ENCODE measurements at regions not wholly inside any gene's neighbourhood (a gene's known extent, or its start where the extent isn't known, plus 50 kb on each side); places are given as distances from the start of the nearest gene placed in this dataset.
A peak's percentile ranks its signal among the peaks of the same experiment; 100 is the strongest.

DNA sequence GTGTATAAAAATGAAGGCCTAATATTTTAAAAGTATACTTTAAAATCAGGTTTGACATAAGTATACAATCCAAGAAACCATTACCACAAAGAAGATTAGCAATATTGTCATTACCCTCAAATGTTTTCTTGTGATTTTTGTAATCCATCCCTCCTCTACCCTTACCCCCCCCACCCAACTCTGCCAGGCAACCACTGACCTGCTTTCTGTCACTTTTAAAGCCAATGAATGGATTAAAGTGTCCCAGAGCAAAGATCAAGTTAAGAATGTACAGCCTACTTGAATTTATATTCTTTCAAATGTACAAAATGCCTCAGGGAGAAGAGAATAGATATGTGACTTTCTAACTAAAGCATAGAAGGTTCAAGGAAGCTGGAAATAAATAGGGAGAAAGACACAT, 1038.8 kb upstream of the GBE1 start:
- no peak for DNase-seq (ENCODE audit: low spot score)
- intact Hi-C loops (cut with DNase I), result no loop called here

DNA sequence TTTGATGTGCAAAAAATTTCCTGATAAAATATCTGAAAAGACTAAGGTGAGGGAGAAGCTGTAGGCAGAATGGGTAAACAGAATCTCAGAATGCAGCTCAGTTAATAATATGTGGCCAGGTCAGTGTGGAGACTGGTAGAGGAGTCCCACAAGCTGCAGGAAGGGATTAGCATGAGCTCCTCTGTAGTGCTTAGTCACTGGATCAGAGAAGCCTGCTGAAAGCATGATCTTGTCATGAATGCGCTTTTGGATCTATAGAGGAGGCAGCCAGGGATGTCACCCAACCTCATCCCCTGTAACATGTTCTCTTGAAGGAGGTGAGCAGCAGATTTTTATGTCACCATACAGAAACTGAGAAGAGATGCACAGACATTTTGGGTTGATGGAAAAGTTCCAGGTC, 1035.3 kb upstream of the GBE1 start:
- intact Hi-C loops (cut with DNase I), result no loop called here
- DNase-seq (ENCODE audit: low spot score), result no peak

DNA sequence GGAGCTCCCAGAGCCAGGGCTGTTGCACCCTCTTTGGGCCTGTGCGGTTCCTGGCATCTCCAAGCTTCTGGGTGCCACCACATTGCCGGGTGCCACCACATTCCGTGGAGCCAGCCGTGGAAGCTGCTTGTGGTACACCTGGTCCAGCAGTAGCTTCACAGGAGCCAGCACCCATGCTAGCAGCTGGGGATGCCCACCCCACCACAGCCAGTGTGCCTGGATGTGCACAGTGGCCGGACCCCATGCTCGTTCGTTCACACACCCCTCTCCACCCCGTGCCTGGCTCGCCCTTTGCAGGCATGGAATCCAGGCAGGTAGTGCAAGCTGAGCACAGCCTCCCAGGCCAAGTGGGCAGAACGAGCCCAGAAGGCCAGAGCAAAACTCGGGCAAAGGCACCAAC, 1029.8 kb upstream of the GBE1 start:
- peak; percentile 76 for DNase-seq (ENCODE audit: low spot score)

DNA sequence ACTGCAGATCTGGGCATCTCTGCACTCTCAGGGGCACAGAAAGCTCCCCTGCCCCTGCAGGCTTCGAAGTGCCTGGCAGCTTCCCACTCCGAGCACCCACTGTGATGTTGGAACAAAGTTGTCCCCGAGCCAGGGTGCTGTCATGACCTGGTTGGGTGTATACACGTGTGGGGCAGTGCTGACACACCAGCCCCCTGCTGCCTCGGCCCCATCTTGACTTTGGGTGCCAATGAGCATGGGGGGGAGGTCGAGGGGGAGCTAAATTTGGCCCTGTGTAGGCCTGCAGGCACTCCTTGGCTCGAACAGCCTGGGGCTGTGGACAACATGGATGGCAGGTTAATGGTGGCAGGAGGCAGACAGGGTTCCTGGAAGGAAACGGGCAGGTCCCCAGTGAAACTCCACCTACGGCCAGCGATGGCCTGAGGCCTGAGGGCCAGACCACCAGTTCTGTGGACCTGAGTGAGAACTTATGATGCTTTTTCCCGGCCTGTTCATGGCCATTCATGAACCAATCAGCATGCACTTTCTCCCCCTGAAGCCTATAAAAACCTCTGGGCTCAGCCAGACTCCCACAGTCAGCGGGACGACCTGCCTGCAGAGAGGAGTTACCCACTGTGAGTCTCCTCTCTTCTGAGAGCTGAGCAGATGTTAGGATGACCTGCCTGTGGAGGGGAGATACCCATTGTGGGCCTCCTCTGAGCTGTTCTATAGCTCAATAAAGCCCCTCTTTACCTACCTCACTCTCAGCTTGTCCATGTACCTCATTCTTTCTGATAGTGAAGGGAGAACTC, 1029.1 kb upstream of the GBE1 start:
- DNase-seq (ENCODE audit: low spot score), result peak; percentile 64

More for the DNA sequence above, 1029.8 kb upstream of the GBE1 start:
- intact Hi-C loops (cut with DNase I), result no loop called here

DNA sequence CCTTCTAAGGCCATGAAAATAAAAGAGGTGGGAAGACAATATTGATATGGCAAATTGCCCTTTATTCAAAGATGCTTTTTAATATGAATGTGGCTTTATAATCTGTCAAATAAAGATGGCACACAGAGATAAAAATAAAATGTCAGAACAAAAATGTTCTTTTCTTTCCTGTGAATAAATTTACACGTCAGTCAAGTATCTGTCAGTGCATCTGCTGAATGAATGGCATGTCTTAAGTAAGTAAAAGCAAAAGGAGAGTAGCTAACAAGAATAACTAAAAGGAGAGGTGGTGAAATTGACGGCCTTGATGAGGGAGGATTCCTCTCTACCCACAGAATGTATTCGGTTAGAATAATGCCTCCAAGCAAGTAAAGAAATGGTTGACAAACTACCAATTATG, 1021.7 kb upstream of the GBE1 start:
- DNase-seq (ENCODE audit: low spot score), result no peak

More for the DNA sequence above, 1029.1 kb upstream of the GBE1 start:
- intact Hi-C loops (cut with DNase I), result no loop called here

DNA sequence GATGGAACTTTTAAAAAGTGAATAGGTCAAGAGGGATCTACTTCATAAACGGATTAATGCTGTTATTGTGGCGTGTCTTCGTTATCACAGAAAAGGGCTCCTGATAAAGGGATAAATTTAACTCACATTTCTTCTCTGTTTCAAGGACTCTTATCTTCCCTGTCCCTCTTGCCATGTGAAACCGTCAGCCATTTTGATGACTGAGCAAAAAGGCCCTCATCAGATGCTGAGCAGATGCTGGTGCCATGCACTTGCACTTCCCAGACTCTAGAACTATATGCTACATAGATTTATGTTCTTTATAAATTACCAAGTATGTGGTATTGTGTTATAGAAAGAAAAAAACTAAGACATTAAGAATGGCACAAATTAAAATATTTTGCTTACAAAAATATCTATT, 1011.8 kb upstream of the GBE1 start:
- intact Hi-C loops (cut with DNase I), result no loop called here
- DNase-seq (ENCODE audit: low spot score), result no peak

More for the DNA sequence above, 1021.7 kb upstream of the GBE1 start:
- intact Hi-C loops (cut with DNase I), result no loop called here

DNA sequence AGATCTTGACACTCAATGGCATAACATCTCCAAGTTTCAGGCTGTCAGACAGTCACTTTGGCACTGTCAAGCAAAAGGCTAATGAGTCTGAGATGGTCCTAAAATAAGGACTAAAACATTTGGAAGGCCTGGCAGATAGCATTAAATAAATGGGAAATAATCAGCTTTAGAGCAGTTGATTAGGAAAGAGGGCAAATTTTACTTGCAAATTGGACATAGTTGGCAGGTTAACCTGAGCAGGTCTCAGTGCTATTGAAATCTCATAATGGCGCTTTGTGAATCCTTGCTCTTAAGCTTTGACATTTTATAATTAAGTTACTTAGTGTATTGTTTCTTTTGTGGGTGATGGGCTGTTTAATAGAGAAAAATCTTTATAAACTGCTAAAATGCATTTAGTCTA, 1003.1 kb upstream of the GBE1 start:
- no peak for DNase-seq (ENCODE audit: low spot score)
- intact Hi-C loops (cut with DNase I), result no loop called here

DNA sequence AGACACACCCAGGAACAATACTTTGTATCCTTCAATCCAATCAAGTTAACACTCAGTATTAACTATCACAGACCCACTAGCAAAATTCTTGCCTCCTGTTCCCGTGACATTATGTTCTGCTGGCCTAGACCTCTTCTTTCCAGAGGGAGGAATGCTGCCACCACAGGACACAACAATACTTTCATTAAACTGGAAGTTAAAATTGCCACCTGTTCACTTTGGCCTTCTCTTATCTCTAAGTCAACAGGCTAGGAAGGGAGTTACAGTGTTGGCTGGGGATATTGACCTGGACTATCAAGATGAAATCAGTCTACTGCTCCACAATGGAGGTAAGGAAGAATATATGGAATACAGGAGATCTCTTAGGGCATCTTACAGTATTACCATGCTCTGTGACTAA, 1000.4 kb upstream of the GBE1 start:
- intact Hi-C loops (cut with DNase I), result no loop called here
- no peak for DNase-seq (ENCODE audit: low spot score)

DNA sequence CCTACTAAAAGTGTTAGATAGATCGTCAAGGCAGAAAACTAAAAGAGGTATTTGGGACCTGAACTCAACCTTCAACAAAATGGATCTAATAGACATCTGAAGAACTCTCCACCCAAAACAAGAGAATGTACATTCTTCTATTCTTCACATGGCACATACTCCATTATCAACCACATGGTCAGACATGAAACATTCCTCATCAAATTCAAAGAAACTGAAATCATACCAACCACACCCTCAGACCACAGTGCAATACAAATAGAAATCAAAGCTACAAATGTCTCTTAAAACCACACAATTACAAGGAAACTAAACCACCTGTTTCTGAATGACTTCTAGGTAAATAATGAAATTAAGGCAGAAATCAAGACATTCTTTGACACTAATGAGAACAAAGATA, 984.1 kb upstream of the GBE1 start:
- DNase-seq (ENCODE audit: low spot score), result no peak
- intact Hi-C loops (cut with DNase I), result no loop called here

DNA sequence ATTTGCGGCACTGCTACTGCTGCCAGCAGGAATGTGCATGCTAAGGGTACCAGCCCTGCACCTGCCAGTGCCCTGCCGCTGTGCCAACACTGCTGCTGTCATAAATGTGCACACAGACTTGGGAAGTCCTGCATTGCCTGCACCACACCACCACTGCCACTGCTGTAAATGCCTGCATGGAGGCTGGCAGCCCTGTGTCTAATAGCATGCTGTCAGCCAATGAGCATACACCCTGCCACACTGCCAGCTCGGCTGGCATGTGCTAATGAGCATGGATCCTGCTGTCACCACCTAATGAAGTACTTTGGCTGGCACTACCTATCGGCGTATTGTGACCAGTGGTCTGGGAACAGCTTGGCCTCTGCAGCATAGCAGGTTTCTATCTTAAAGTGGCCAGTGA, 981.8 kb upstream of the GBE1 start:
- intact Hi-C loops (cut with DNase I), result no loop called here
- no peak for DNase-seq (ENCODE audit: low spot score)

DNA sequence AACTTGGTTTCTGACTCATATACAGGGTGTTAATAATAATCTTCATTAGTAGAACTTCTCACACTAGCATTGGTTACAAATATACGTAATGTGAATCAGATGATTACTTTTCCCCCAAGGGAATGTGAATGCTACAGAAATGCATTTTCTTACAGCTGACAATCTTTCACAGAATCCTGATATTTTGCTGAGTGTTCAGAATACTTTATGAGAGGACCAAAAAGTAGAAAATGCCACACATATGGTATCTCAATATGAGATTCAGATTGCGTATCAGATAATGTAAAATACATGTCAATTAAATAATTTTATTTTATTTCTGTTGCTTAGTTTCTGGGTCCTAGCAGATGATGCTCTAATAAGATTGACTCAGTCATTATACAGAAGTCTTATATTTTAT, 979.9 kb upstream of the GBE1 start:
- no peak for DNase-seq (ENCODE audit: low spot score)
- intact Hi-C loops (cut with DNase I), result no loop called here

DNA sequence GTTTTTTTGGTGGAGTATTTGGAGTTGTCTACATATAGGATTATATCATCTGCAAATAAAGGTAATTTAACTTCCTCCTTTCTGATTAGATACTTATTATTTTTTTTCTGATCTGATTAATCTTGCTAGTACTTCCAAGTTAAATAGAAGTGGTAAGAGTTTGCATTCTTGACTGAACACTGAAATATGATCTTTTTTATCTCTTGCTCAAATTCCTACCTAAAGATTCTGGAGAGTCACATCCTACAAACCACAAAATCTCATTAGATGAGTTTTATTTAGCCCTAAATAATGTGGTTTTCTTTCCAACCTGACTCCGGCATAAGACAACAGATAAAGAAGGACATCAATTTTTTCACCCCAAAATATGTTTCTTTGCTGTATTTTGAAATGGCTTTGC, 977.9 kb upstream of the GBE1 start:
- no peak for DNase-seq (ENCODE audit: low spot score)
- intact Hi-C loops (cut with DNase I), result no loop called here

DNA sequence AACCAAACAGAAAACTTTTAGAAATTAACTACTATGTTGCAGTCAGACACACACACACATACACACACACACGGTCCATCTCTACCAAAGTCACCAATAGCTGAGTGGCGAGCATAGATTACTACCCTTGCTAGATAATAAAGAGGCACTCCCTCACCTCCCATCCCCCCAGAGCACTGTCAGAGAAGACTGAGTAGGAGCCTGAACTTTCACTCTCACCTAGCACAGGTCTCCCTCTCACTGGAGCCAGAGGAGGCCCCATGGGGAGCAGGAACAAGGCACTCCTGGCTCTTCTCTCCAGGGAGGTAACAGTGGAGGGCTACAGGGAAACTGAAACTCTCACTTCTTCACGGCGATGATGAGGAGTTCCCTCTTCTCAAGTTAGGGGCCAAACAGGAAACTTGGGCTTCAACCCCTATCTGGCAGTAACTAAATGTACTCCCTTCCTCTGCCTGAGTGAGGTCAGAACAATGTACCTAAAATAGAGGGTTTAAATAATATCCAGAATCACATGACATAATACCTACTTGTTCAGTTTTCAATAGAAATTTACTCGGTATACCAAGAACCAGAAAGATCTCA, 975.3 kb upstream of the GBE1 start:
- intact Hi-C loops (cut with DNase I), result no loop called here
- no peak for DNase-seq (ENCODE audit: low spot score)

DNA sequence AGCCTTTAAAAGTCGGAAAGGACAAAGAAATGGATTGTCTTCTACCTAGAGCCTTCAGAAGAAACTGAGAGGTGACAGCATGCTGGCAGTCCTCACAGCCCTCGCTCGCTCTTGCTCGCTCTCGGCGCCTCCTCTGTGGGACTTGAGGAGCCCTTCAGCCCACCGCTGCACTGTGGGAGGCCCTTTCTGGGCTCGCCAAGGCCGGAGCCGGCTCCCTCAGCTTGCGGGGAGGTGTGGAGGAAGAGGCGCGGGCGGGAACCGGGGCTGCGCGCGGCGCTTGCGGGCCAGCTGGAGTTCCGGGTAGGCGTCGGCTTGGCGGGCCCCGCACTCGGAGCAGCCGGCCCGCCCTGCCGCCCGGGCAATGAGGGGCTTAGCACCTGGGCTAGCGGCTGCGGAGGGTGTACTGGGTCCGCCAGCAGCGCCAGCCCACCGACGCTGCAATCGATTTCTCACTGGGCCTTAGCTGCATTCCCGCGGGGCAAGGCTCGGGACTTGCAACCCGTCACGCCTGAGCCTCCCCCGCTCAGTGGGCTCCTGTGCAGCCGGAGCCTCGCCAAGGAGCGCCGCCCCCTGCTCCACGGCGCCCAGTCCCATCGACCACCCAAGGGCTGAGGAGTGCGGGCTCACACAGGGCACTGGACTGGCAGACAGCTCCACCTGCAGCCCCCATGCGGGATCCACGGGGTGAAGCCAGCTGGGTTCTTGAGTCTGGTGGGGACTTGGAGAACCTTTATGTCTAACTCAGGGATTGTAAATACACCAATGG, 953.8 kb upstream of the GBE1 start:
- intact Hi-C loops (cut with DNase I), result no loop called here
- peak; percentile 68 for DNase-seq (ENCODE audit: low spot score)

DNA sequence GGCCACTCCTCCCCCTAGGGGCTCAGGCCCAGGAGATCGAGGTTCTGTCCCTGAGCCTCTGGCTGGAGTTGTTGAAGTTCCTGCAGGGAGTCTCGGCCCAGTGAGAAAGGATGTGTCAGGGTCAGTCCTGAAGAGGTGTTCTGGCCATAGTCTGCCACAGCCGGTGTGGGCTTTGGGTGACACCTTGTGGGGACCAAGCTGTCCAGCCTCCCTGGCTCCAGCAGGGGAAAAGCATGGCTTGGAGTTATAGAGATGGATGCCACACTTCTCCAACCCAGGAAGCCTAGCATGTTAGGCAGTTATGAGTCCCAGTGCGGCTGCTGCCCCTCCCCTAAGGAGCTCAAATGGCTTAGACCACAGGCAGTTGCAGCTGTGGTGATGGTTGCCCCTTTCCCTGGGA, 945.6 kb upstream of the GBE1 start:
- no peak for DNase-seq (ENCODE audit: low spot score)
- intact Hi-C loops (cut with DNase I), result no loop called here

DNA sequence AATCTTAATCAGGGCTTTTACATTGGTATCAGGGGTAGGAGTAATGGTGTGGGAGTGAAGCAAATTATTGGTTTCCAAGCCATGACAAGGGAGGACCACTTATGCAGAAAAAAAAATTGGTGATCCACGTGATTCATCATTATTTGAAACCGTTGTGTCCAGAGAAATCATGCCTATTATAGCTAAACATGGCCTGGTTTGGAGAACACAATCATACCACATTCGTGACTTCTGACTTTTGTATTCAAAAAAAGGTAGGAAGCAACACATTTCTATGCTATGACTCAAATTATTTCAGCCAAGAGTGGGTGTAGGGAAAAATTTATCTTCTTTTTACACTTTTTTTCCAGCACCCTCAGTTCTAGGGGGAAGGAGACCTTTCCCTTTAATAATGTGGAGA, 924.3 kb upstream of the GBE1 start:
- no peak for DNase-seq (ENCODE audit: low spot score)
- intact Hi-C loops (cut with DNase I), result no loop called here

DNA sequence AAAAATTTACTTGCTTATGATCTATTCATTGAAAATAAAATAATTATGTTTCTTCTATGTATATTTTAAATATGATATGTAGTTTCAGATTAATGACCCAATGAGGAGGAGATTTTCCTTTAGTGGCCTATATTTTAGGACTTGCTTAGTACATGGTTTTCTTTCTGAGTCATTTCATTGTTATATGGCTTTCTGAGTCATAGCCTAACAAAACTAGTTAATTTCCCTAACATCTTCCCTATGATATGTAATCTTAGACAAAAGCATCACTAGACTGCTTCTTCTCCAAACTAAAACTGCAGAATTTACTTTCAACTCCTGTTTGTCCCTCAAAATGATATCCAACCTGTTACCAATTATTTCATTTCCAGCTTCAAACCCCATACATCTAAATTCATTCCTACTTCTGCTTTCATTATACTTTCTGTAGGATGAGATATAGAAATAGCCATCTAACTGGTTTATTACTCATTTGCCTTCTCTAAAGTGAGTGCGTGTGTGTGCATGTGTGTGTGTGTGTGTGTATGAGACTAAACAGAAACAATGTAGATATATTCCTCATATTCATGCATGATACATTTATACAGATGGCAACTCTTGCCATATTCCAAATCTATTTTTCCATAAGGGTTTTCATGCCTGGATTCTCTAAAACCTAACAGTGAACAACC, 915.0 kb upstream of the GBE1 start:
- DNase-seq (ENCODE audit: low spot score), result no peak
- intact Hi-C loops (cut with DNase I), result no loop called here

DNA sequence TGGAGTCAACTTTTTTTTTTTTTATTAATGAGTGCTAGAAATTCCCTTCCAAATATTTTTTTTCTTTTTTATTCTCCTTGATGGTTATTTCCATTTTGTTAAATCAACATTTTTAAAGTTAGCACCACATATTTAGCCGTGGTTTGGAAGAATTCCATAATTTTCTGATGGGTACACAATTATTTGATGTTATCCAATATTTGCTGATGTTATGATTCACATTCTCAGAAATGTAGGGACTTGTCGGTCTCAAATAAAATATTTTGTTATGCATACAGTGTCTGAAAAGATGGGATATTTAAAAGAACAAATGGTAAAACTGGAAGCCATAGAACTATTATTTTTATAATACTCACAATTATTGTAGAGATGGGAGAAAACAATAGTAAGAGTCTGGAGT, 911.5 kb upstream of the GBE1 start:
- DNase-seq (ENCODE audit: low spot score), result no peak
- intact Hi-C loops (cut with DNase I), result no loop called here

DNA sequence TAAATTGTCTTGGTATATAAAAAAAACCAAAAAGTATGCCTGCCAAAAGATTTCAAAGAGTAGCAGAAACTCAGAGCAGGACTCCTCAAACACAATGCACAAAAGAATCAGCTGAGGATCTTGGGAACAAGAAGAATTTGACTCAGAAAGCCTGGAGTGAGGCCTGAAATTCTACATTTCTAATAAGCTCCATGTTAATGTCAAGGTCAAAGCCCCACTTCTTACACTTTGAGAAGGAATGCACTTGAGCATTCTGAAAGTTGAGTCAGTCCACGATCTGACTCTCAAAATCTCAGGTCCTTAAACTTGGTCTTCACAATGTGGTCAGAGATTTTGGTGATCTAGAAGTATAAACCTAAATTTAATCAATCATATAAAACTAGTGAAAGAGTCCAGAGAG, 910.0 kb upstream of the GBE1 start:
- intact Hi-C loops (cut with DNase I), result no loop called here

DNA sequence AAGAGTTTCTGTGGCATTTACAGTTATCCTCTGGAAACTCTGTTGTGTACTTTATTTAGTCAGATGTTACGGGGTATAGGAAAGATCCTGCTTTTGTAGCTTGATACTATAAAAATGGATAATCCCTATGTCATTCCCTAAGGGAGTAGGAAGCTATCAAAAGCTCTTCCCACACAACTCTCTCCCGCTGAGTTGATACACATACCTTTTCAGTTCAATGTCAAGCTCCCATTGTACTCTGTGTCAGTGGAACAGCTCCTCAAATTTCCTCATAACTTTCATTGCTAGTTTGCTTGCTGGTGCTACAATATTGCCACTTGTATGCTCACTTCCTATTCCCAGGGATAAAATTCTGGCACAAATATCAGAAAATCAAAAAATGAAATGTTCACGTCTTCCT, 893.3 kb upstream of the GBE1 start:
- DNase-seq (ENCODE audit: low spot score), result no peak
- intact Hi-C loops (cut with DNase I), result no loop called here

More for the DNA sequence above, 910.0 kb upstream of the GBE1 start:
- no peak for DNase-seq (ENCODE audit: low spot score)
